GM19035 (cell line): ENCODE measurements at regions not wholly inside any gene's neighbourhood (a gene's known extent, or its start where the extent isn't known, plus 50 kb on each side); places are given as distances from the start of the nearest gene placed in this dataset.
"Not testable (repeated sequence)": the region's sequence is repeated elsewhere in the genome, so short reads cannot be mapped to it uniquely, and the experiment has no call there.

Experiments used
- ATAC-seq: cut with Tn5 transposase; IDR thresholded peaks from one replicate; pipeline ENCODE4 v1.9.1; 2021; ENCODE audit not compliant: unreplicated experiment

DNA sequence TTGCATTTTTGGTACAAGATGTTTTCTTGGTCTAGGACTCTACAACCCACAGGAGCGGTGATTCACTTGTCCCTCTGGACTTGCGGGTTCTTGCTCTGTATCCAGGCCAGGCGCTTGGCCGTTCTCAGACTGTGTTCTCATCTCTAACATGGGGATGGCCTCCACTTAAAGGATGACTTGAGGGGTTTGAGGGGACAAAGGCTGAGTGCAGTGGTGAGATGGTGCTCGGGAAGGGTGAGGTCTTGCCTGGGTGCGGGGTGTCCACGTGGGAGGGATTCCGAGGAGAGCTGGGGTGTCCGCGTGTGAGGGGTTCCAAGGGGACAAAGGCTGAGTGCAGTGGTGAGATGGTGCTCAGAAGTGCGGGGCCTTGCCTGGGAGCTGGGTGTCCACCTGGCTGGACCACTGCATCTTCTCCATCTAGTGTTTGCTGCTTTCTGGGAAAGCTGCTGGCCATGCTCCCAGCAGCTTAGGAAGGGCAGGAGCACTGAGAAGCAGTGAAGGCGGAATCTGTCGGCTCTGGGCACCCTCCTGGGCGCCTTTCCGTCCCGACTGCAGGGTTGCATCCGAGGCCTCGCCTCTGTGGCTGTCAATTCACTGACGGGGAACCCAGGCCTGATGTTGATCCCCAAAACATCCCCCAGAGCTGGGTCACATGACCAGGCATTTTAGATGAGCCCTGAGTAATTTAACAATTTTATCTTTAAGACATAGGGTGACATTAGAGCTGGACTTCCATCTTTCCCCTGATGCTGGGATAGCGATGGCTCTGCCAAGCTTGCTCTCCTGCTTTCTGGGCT is 280.5 kb upstream of the IRX4 start:
- ATAC-seq = no peak

DNA sequence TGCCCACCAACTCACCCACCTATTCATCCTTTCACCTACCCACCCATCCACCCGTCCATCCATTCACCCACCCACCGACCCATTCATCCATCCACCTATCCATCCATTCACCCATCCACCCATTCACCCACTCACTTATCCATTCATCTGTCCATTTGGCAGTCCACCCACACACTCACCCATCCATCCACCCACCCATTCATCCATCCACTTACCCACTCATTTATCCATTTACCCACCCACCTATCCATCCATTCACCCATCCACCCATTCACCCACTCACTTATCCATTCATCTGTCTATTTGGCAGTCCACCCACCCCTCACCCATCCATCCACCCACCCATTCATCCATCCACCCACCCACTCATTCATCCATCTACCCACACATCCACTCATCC is 278.1 kb upstream of the IRX4 start:
- ATAC-seq = no peak

DNA sequence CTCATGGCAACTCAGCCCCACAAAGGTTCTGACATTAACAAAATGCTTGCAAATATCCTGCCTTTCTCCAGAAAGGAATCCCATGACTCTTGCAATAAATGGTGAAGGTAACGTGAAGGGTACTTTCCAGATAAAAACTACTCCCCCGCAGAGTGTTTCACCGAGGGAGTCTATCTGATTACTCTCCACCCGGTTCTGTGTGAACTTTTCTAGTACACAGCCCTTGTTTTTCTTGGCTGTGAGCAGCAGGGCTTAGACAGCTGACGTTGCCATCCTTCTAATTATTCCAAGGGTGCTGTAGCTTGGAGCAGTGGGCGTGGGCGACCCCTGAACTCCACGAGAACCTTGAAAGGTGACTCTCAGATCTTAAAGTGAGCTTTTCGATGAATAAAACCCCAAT is 276.0 kb upstream of the IRX4 start:
- ATAC-seq = no peak

DNA sequence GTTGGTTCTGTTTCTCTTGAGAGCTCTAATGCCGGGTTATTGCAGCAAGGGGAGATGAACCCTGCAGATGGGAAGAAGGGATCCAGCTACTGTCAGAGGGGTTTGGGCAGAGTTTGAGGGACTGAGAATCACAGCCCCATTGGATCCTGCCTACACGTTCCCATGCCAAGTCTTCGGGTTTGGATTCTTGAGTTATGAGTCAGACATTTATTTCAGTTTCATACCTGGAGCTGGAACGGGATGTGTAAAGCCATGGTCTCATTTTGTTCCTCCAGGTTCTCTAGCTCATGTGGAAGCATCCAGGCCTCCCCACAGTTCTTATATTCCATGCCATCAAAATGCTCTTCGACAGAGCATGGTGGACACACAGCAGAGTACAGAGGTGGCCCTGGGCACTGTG is 275.4 kb upstream of the IRX4 start:
- ATAC-seq = no peak

DNA sequence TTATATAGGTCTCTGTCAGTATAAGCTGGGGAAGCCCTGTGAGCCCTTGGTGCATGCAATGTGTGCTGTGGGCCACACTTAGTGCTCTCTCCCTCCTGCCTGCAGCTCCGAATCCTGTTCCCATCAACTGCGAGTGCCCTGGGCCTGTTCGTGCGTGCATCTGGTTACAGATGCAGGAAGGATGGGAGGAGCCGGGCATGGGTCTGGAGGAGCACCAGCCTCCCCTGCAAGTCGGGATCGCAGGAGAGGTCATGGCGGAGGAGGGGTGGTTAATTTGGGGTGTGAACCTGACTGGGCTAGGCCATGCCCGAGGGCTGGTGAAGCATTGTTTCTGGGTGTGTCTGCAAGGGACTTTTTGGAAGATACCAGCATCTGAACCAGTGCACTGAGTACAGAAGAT is 274.6 kb upstream of the IRX4 start:
- ATAC-seq = no peak

DNA sequence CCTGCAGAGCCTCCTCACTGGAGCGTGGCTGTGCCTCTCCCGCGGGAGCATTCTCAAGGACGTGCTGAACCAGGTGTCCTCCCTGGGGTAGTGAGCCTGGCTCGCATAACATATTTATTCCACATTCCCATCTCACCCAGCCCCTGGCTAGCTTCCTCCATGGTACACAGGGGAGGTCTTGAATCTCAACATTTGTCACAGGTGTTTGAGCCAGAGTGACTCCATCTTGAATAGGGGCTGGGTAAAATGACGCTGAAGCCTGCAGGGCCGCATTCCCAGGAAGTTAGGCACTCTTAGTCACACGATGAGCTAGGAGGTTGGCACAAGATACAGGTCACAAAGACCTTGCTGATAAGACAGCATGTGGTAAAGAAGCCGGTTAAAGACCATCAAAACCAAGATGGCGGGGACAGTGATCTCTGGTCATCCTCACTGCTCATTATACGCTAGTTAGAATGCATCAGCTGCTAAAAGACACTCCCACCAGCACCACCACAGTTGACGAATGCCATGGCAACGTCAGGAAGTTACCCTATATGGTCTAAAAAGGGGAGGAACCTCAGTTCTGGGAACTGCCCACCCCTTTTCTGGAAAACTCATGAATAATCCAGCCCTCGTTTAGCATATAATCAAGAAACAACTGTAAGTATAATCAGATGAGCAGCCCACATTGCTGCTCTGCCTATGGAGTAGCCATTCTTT is 273.8 kb upstream of the IRX4 start:
- no peak for ATAC-seq

DNA sequence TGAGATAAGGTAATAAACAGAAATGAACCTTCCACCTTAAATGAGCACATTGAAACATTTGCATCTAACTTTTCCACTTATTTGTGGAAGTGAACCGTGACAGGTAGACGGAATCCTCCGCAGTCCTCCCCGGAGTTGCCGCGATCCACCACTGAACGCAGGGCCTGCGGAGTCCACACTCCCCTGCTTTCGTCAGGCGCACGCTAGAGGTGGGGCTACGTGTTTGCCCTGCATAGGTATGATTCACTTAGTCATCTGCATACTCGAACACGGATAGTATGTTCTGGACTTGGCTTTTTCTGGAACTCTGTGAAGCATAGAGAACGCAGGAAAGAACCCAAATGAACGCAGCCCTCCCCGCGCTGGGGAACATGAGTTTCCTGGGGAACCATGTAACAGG is 272.8 kb upstream of the IRX4 start:
- no peak for ATAC-seq

DNA sequence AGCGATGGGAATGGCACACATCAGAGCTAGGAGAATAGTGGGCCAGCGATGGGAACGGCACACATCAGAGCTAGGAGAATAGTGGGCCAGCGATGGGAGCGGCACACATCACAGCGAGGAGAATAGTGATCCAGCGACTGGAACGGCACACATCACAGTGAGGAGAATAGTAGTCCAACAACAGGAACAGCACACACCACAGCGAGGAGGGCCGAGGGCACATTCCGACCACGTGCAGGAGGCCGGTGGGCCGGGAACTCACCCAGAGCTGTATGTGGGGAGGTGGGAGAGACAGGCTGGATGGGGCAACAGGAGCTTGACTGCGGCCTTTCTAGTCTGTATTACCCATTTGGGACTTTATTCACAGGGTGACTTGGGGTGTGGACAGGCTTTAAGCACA is 271.1 kb upstream of the IRX4 start:
- no peak for ATAC-seq

DNA sequence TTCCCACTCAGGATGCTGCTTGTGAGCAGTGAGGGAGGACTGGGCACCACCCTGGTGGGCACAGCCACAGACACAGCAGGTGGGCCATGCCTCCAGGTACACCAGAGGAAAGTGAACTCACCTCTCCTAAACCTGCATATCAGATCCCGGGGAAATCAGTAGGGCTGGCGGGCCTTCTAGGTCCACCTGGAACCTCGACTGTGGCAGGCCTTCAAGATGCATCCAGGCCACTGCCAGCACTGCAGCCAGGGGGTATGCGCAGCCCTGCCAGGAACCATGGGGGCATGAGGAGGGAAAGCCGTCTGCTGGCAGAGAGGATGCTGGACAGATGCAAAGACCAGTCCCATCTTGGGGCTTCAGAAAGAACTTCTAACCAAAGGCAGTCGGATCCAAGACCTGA is 270.6 kb upstream of the IRX4 start:
- no peak for ATAC-seq

DNA sequence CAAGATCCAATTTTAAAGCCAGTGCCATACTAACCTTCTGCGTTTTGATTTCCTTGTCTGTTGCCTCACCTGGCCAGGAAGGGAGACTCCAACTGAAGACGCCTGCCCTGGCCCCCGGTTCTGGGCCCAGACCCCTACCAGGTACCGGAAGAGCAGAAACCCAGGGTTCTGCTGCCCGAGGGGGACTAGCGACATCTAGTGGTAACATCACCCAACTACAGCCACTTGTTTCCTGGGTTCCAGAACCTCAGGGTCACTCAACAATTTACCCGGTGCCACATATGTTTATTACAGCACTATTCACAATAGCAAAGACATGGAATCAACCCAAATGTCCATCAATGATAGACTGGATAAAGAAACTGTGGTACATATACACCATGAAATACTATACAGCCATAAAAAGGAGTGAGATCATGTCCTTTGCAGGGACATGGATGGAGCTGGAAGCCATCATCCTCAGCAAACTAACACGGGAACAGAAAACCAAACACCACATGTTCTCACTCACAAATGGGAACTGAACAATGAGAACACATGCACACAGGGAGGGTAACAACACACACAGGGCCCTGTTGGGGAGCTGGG is 268.7 kb upstream of the IRX4 start:
- not testable (repeated sequence) for ATAC-seq

DNA sequence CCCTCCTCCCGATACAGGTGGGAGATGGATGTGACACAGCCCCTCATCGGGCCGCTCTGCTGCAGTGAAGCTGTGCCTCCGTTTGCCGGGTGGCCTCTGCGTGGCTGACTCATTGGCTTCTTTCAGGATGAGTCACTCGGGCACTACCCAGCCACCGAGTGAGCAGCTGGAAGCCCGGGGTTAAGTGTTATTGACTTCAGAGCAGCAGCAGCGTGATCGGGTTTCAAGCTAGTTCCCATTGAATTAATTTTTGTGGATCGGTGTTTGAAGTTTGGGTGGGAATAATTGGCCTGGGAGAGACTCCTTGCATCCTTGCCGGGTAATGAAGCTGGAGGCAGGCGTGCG is 266.4 kb upstream of the IRX4 start:
- no peak for ATAC-seq

DNA sequence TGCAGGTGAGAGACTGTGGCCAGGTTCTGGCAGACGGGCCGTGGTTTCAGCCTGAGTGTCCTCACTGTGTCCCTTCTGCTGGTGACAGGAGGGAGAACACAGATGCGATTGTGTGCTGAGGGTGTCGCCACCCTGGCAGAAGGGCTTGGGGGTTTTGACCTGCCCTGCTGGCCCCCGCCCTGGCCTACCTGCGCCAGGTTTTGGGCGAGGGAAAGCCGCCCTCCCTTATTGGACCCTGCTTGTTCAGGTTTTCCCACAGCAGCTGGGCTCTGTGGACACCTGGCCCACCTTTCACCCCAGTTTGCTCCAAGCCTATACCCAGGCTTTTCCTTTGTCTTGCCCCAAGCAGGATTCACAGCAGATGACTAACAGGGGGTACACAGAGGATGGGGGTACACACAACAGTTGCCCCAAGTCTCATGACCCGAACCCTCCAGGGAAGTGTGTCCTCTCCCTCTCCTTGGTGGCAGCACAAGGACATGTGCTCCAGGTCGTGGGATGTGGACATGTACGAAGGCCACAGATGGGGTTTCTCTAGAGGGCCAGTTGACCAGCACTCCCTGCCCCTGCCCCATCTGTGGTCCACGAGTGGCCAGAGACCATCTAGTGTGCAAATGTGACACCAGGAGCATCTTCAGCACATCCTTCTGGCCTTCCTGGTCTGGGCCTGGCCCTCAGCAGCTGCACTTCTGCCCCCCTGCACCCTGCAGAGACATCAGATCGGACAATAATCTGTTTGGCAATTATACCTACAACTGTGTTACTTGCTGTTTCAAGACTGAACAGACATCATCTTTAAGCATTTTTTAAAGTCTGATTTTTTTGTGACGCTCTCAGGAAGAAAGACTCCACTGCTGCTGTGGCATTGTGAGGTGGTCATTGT is 265.8 kb upstream of the IRX4 start:
- ATAC-seq = no peak

DNA sequence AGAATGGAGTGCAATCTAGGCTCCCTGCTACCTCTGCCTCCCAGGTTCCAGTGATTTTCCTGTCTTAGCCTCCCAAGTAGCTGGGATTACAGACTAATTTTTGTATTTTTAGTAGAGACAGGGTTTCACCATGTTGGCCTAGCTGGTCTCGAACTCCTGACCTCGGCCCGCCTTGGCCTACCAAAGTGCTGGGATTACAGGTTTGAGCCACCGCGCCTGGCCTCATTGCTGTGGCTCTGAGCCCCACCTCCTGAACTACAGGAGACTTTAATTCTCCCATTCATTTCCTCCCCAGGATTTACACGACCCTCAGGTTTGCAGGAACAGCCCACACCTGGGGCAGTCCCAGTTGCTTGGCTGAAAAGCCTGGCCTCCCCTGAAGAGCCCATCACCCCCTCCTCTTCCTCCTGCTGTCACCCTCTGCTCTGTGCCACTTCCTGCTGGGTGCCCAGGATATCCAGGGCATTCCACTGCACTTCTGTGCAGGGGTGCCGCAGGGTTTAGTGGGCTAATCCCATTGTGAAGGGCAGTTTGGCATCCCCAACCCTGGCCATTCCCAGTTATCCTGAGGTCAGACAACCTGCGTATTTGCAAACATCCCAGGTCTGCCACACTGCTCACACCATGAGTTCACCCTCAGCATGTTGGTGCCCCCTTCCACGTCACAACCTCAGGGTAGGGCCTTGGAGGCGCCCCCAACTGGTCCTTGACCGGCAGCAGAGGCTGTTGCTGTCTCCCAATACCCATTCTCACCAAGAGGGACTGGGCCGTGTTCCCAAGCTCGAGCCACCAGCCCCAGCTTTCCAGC is 265.0 kb upstream of the IRX4 start:
- no peak for ATAC-seq

DNA sequence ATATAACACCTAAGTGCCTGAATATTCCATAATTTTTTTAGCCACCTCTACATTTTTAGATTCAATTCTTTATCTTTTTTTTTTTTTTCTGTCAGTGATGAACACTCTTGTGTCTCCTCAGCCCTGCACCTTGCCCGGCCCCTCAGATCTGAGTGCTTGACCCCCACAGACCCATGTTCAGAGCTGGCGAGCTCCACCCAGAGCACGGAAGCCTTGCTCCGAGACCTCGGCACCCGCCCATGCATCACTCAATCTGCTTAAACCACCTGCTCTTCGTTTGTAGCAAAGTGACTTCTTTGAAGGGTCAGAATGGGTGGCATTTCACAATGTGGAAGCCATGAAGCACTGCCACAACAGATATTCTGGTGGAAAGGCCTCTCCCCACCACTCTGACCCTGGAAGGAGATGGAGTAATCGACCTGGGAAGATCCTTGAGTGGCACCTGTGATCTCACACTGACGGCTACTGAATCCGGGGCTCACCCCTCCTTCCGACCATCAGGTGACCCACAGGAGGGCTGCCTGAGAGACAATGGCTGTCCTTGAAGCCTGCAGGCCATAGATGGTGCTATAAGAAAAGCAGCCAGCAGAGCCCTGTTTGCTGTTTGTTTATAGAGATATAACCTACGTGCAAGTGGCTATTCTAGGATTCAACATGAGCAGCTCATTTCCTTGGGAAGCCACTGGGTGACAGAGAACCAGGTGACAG is 261.1 kb upstream of the IRX4 start:
- no peak for ATAC-seq

DNA sequence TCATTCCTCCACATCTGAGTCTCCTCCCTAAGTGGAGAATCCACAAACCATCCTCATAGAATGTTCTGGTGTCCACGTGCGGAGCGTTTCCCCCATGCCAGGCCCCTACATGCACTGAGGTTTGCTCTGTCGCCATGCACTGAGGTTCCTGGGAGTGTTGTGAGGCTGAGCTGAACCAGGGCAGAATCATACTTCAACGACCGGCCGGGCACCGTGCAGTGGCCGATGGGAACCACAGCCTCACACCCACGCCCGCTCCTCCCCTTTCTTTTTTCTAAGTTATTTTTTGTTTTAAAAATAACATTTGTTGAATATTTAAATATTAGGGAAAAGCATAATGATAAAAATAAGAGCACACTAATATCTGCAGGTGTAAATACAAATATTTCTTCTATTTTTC is 260.4 kb upstream of the IRX4 start:
- ATAC-seq = no peak

DNA sequence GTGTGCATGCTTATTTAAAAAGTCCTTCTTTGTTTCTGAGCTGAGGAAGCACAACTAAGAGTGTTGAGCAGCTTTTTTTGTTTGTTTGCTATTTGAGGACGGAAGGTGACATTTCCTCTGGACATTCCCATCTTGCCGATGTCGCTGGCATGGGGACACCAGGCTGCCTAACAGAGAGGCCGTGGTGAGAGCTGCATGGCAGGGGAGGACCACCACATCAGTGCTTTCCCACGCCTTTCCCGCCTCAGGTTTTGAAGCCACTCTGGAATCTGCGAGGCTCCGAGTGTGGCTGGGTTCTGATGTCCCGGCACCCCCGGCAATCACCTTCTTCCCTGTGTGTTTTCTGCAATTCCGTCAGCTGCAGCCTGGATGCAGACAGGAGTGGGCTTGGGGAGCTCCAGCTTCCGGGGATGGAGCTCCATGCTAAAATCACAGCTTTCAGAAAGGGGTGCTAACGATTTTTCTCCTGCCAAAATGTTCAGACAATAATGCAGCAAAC is 259.8 kb upstream of the IRX4 start:
- ATAC-seq = no peak

DNA sequence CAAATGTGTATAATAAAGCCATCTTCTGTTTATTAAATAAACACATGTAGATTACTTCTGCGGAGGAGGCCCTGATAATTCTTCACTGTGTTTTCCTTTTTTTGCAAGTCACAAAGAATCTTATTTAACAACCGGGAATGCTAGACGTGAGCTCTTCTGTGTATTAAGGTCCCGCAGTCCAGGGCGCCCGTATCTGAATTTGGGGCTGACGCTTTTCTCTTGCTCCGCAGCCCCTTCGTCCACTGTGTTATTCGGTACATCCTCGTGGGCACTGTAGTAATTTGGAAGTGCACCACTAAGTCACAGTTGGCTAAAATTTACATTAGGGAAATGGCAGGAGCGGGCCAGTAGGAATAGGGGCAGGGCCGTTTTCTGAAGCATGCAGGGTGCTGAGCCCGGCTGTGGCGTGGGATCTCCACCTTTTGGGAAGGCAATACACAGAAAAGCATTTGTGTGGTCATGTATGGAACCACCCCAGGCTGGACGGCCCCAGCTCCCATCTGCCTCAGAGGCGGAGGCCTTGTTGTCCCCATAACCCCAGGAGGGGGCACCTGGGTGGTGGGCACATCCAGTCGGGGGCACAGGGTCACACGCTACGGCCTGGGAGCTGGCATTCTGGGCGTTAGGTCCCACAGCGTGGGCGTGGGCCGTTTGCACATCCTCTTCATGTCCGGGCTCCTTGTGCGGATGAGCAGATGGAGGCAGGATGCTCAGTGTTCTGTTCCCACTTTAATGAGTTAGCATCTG is 258.7 kb upstream of the IRX4 start:
- no peak for ATAC-seq

DNA sequence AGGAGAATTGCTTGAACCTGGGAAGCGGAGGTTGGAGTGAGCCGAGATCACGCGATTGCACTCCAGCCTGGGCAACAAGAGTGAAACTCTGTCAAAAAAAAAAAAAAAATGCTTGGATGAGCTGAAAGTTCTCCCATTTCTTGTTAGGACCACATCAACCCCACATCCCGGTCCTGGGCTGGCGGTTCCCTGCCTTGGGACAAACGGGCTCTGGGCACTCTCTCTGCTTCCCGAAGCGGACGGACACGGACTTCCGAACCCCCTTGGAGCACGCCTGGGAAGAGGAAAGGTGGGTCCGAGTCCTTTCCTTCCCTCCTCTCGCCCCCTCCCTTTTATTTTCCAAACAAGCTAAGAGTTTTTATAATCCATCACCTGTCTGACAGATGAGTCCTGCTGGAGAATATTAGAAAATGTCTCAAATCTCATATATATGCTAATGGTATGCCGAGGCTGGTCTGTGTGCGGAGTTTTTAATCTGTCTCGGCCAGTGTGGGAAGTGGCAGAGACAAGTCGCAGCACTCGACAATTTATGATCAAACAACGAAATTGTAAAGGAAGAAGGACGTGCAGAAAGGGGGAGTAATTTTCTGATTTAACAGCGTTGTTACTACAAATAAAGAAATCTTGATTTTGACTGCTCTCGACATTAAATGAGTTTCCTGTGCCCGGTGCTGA is 257.9 kb upstream of the IRX4 start:
- ATAC-seq = no peak

DNA sequence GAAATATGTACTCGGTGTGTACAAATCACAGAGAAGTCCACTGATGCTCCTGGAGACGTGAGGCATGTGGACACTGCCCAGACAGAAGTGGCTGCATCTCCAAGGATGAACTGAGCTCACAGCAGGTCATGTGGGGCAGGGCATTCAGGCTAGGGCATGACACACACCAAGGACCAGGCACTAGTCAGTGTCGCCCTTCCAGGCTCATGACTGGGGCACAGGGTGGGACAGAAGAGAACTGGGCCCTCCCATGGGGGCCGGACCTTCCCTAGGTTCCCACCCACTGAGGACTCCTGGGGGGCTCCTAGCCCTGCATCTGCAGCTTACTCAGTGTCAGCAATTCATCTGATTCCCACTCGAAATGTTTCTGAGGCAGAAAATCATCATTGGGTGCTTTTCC is 256.8 kb upstream of the IRX4 start:
- ATAC-seq = no peak
